Chondrocyte (in vitro differentiated cells): ENCODE measurements at regions not wholly inside any gene's neighbourhood (a gene's known extent, or its start where the extent isn't known, plus 50 kb on each side); places are given as distances from the start of the nearest gene placed in this dataset.

Experiments
- DNase-seq: peaks from one replicate; pipeline ENCODE4 v3.0.0; 2021; ENCODE audit warnings: mixed read lengths, low spot score
- H3K27ac Mint-ChIP-seq: one replicate; pipeline ENCODE4 v1.8.0; 2021; ENCODE audit warnings: mild to moderate bottlenecking, moderate library complexity, mixed read lengths; ENCODE audit not compliant: unreplicated experiment
- H3K27me3 Mint-ChIP-seq: 2 replicates; pipeline ENCODE4 v1.8.0; 2021; ENCODE audit warnings: low read depth, mixed read lengths
- H3K36me3 Mint-ChIP-seq: 2 replicates; pipeline ENCODE4 v1.8.0; 2021; ENCODE audit warnings: low read depth, mixed read lengths
- H3K4me1 Mint-ChIP-seq: 2 replicates; pipeline ENCODE4 v1.8.0; 2021; ENCODE audit warnings: low read depth, mild to moderate bottlenecking, mixed read lengths
- H3K4me3 Mint-ChIP-seq: one replicate; pipeline ENCODE4 v1.8.0; 2021; ENCODE audit warnings: mild to moderate bottlenecking, moderate library complexity, mixed read lengths; ENCODE audit not compliant: unreplicated experiment
- H3K9me3 Mint-ChIP-seq: 2 replicates; pipeline ENCODE4 v1.8.0; 2021; ENCODE audit warnings: low read depth, mixed read lengths
- CTCF ChIP-seq: fragments of 200-600 bp; sonication (generic); IDR thresholded peaks from 2 replicates; pipeline ENCODE4 v1.5.0; 2021; ENCODE audit warnings: antibody characterized with exemption, mild to moderate bottlenecking, moderate library complexity

GRCh38 chr11:62020661-62021060, 53.2 kb upstream of the FTH1 start:
- Mint-ChIP-seq H3K4me3 (no peak overlapping the region), H3K36me3 (peaks cover 5% of the 10 kb centered on the region), H3K27ac (no peak overlapping the region), H3K4me1 (peaks cover 18% of the 10 kb centered on the region), H3K27me3 (no peaks in the 10 kb centered on the region), H3K9me3 (peaks cover 7% of the 10 kb centered on the region)
- no peak for TF ChIP-seq CTCF
- DNase-seq: no peak

- no peak for TF ChIP-seq CTCF
- H3K9me3 Mint-ChIP-seq: peaks cover 7% of the 10 kb centered on the region
- DNase-seq: no peak
- no peak overlapping the region for H3K4me3 Mint-ChIP-seq
- no peak overlapping the region for H3K27ac Mint-ChIP-seq
- peaks cover 9% of the 10 kb centered on the region for H3K4me1 Mint-ChIP-seq
- peaks cover 5% of the 10 kb centered on the region for H3K36me3 Mint-ChIP-seq
- H3K27me3 Mint-ChIP-seq: no peaks in the 10 kb centered on the region
Observed at GRCh38 chr11:62018981-62019664, 51.7 kb upstream of the FTH1 start.

- no peak for DNase-seq
- H3K36me3 Mint-ChIP-seq: peaks cover 5% of the 10 kb centered on the region
- TF ChIP-seq CTCF: no peak
- H3K9me3 Mint-ChIP-seq: peaks cover 7% of the 10 kb centered on the region
- no peak overlapping the region for H3K4me3 Mint-ChIP-seq
- no peaks in the 10 kb centered on the region for H3K27me3 Mint-ChIP-seq
- H3K4me1 Mint-ChIP-seq: peaks cover 18% of the 10 kb centered on the region
- H3K27ac Mint-ChIP-seq: no peak overlapping the region
Observed at GRCh38 chr11:62017878-62018655, 50.6 kb upstream of the FTH1 start.
